Osteocyte (in vitro differentiated cells): ENCODE measurements at regions not wholly inside any gene's neighbourhood (a gene's known extent, or its start where the extent isn't known, plus 50 kb on each side); places are given as distances from the start of the nearest gene placed in this dataset.
"Not testable (repeated sequence)": the region's sequence is repeated elsewhere in the genome, so short reads cannot be mapped to it uniquely, and the experiment has no call there.

Experiments used
- DNase-seq: peaks from one replicate; pipeline ENCODE4 v3.0.0; 2021; ENCODE audit warnings: mixed read lengths; ENCODE audit not compliant: unreplicated experiment; ENCODE audit errors: extremely low spot score
- H3K27ac Mint-ChIP-seq: one replicate; pipeline ENCODE4 v1.8.0; 2021; ENCODE audit warnings: mild to moderate bottlenecking, mixed read lengths; ENCODE audit not compliant: unreplicated experiment
- H3K27me3 Mint-ChIP-seq: one replicate; pipeline ENCODE4 v1.8.0; 2021; ENCODE audit warnings: mixed read lengths; ENCODE audit not compliant: unreplicated experiment
- H3K36me3 Mint-ChIP-seq: one replicate; pipeline ENCODE4 v1.8.0; 2021; ENCODE audit warnings: mixed read lengths; ENCODE audit not compliant: unreplicated experiment
- H3K4me1 Mint-ChIP-seq: one replicate; pipeline ENCODE4 v1.8.0; 2021; ENCODE audit warnings: mixed read lengths; ENCODE audit not compliant: unreplicated experiment
- H3K4me3 Mint-ChIP-seq: one replicate; pipeline ENCODE4 v1.8.0; 2021; ENCODE audit warnings: mild to moderate bottlenecking, moderate library complexity, mixed read lengths; ENCODE audit not compliant: unreplicated experiment
- H3K9me3 Mint-ChIP-seq: one replicate; pipeline ENCODE4 v1.8.0; 2021; ENCODE audit warnings: mixed read lengths; ENCODE audit not compliant: unreplicated experiment
- CTCF ChIP-seq: fragments of 200-600 bp; sonication (generic); IDR thresholded peaks from 2 replicates; pipeline ENCODE4 v1.5.0; 2021; ENCODE audit warnings: antibody characterized with exemption, mild to moderate bottlenecking, moderate library complexity

- Mint-ChIP-seq H3K36me3 (no peaks in the 10 kb centered on the region), H3K9me3 (no peaks in the 10 kb centered on the region), H3K4me1 (peaks cover 26% of the 10 kb centered on the region)
These were observed 122.7 kb upstream of the BEND6 start for GRCh38 chr6:56832225-56832624.

GRCh38 chr6:56831334-56831733 is 123.6 kb upstream of the BEND6 start:
- no peaks in the 10 kb centered on the region for H3K36me3 Mint-ChIP-seq
- no peaks in the 10 kb centered on the region for H3K9me3 Mint-ChIP-seq
- H3K4me3 Mint-ChIP-seq, result no peak overlapping the region
- TF ChIP-seq CTCF, result no peak
- H3K27ac Mint-ChIP-seq, result no peak overlapping the region
- no peak for DNase-seq
- H3K4me1 Mint-ChIP-seq, result peaks cover 25% of the 10 kb centered on the region
- no peaks in the 10 kb centered on the region for H3K27me3 Mint-ChIP-seq

More at GRCh38 chr6:56832225-56832624, 122.7 kb upstream of the BEND6 start:
- no peak for TF ChIP-seq CTCF
- no peak overlapping the region for H3K4me3 Mint-ChIP-seq
- DNase-seq, result no peak
- no peak overlapping the region for H3K27ac Mint-ChIP-seq
- no peaks in the 10 kb centered on the region for H3K27me3 Mint-ChIP-seq

- Mint-ChIP-seq H3K27ac (peak overlapping the region; percentile 3), H3K4me3 (no peak overlapping the region), H3K36me3 (no peaks in the 10 kb centered on the region), H3K9me3 (no peaks in the 10 kb centered on the region), H3K4me1 (peaks cover 21% of the 10 kb centered on the region), H3K27me3 (no peaks in the 10 kb centered on the region)
- no peak for TF ChIP-seq CTCF
- DNase-seq, result no peak
These were observed 126.8 kb upstream of the BEND6 start for GRCh38 chr6:56827908-56828649.

GRCh38 chr6:56824431-56824830 is 130.5 kb upstream of the BEND6 start:
- not testable (repeated sequence) for H3K27me3 Mint-ChIP-seq, H3K9me3 Mint-ChIP-seq, DNase-seq, H3K4me3 Mint-ChIP-seq, H3K27ac Mint-ChIP-seq, H3K36me3 Mint-ChIP-seq
- H3K4me1 Mint-ChIP-seq, result peaks cover 28% of the 10 kb centered on the region

GRCh38 chr6:56821005-56821432 is 133.9 kb upstream of the BEND6 start:
- Mint-ChIP-seq H3K27me3 (no peaks in the 10 kb centered on the region), H3K4me3 (no peak overlapping the region), H3K27ac (peak overlapping the region; percentile 20), H3K4me1 (peaks cover 16% of the 10 kb centered on the region), H3K9me3 (no peaks in the 10 kb centered on the region), H3K36me3 (no peaks in the 10 kb centered on the region)
- TF ChIP-seq CTCF, result no peak
- DNase-seq, result no peak
